ENCODE measurements at regions not wholly inside any gene's neighbourhood (a gene's known extent, or its start where the extent isn't known, plus 50 kb on each side); places are given as distances from the start of the nearest gene placed in this dataset.

DNA sequence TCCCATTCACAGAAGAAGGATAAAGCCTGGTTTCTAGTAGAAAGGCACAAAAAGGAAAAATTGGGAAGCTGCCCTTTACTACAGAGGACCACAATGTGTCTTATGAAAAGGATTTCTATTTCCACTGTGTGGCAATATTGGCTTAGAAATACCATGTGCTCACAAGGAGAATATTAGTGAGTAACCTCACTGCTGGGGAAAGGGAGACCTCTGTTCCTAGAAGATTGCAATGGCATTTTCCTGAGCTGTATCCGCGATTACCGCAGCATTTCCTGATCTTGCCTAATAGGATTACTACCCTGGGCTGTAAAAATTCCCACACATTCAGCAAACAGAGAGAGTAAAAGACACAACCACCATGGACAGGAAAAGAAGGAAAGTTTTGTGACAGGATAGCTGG, 308.8 kb upstream of the TECRL start:
- POLR2A ChIA-PET: no interaction called here

DNA sequence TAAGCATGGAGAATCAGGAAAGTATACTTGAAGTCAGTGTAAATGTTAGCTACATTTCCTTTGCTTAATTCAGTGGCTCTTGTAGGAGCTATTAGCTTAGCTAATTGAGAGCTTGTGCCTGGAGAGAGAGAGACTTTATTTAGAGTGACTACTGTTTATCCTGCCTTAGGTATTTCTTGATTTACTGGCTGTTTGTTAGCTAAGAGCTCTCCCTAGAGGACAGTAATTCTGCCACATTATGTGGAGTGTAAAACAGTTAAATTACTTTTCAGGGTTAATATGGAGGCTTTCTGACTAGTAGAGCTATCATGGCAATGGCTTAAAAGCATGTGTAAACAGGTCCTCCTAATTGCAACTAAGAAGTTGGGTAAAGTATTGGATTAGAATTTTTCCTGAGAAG, 306.5 kb upstream of the TECRL start:
- no peaks in the 10 kb centered on the region for H3K9me3 ChIP-seq (ENCODE audit: control insufficient read depth, insufficient read depth, low read depth, low read length)
- in situ Hi-C loops (cut with HindIII; ENCODE audit: low pct_unique_long_range_greater_than_20kb, low sequenced_read_pairs): no loop called here
- TF ChIP-seq, protein P1, sequence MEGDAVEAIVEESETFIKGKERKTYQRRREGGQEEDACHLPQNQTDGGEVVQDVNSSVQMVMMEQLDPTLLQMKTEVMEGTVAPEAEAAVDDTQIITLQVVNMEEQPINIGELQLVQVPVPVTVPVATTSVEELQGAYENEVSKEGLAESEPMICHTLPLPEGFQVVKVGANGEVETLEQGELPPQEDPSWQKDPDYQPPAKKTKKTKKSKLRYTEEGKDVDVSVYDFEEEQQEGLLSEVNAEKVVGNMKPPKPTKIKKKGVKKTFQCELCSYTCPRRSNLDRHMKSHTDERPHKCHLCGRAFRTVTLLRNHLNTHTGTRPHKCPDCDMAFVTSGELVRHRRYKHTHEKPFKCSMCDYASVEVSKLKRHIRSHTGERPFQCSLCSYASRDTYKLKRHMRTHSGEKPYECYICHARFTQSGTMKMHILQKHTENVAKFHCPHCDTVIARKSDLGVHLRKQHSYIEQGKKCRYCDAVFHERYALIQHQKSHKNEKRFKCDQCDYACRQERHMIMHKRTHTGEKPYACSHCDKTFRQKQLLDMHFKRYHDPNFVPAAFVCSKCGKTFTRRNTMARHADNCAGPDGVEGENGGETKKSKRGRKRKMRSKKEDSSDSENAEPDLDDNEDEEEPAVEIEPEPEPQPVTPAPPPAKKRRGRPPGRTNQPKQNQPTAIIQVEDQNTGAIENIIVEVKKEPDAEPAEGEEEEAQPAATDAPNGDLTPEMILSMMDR (IDR thresholded peaks at IDR 0.05): no peak; the same call in 1 of the 2 replicates
- TF ChIP-seq, protein P2, sequence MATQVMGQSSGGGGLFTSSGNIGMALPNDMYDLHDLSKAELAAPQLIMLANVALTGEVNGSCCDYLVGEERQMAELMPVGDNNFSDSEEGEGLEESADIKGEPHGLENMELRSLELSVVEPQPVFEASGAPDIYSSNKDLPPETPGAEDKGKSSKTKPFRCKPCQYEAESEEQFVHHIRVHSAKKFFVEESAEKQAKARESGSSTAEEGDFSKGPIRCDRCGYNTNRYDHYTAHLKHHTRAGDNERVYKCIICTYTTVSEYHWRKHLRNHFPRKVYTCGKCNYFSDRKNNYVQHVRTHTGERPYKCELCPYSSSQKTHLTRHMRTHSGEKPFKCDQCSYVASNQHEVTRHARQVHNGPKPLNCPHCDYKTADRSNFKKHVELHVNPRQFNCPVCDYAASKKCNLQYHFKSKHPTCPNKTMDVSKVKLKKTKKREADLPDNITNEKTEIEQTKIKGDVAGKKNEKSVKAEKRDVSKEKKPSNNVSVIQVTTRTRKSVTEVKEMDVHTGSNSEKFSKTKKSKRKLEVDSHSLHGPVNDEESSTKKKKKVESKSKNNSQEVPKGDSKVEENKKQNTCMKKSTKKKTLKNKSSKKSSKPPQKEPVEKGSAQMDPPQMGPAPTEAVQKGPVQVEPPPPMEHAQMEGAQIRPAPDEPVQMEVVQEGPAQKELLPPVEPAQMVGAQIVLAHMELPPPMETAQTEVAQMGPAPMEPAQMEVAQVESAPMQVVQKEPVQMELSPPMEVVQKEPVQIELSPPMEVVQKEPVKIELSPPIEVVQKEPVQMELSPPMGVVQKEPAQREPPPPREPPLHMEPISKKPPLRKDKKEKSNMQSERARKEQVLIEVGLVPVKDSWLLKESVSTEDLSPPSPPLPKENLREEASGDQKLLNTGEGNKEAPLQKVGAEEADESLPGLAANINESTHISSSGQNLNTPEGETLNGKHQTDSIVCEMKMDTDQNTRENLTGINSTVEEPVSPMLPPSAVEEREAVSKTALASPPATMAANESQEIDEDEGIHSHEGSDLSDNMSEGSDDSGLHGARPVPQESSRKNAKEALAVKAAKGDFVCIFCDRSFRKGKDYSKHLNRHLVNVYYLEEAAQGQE (IDR thresholded peaks at IDR 0.05; ENCODE audit: insufficient read depth in 1 of 2, low read depth in 2 of 2, low read length in 1 of 2): no peak
- TF ChIP-seq TCF7L2 (IDR thresholded peaks at IDR 0.05; ENCODE audit: low read depth, low read length) (no peak), SIN3A (IDR thresholded peaks at IDR 0.05; ENCODE audit: borderline replicate concordance, insufficient read depth, low read depth, low read length) (no peak), POLR2AphosphoS5 (IDR thresholded peaks at IDR 0.05; ENCODE audit: low read depth, low read length) (no peak)
- intact Hi-C loops (cut with micrococcal nuclease; ENCODE audit: unreplicated experiment): loop anchor here (10.0 kb wide), 1 partner anchor 101 kb away; no protein-coding TSS in a partner anchor
- H3K4me1 ChIP-seq (ENCODE audit: control insufficient read depth, insufficient read depth, low read length): no peaks in the 10 kb centered on the region
- DNase-seq (ENCODE audit: low read depth, low spot score) (no peak), ATAC-seq (no peak)
- H3K27ac ChIP-seq (ENCODE audit: low read length): no peak overlapping the region
- ChIA-PET POLR2A (no interaction called here), CTCF (interaction anchor here (0.8 kb wide), 1 partner anchor 98 kb away, joined by 4 read pairs; no protein-coding TSS in a partner anchor)
- H3K4me3 ChIP-seq (ENCODE audit: low read depth in 2 of 2, low read length in 2 of 2): no peak overlapping the region
- H3K36me3 ChIP-seq (ENCODE audit: control insufficient read depth, insufficient read depth, low read length): no peaks in the 10 kb centered on the region
- no TSS peak for BruUV-seq (replicated peaks)
- H3K27me3 ChIP-seq (ENCODE audit: control insufficient read depth, insufficient read depth, low read length): no peaks in the 10 kb centered on the region

More for the DNA sequence above, 308.8 kb upstream of the TECRL start:
- no TSS peak for BruUV-seq (replicated peaks)
- no peaks in the 10 kb centered on the region for H3K36me3 ChIP-seq (ENCODE audit: control insufficient read depth, insufficient read depth, low read length)
- no peaks in the 10 kb centered on the region for H3K27me3 ChIP-seq (ENCODE audit: control insufficient read depth, insufficient read depth, low read length)
- H3K27ac ChIP-seq (ENCODE audit: low read length): no peak overlapping the region
- ATAC-seq (no peak), DNase-seq (ENCODE audit: low read depth, low spot score) (no peak)
- in situ Hi-C loops (cut with HindIII; ENCODE audit: low pct_unique_long_range_greater_than_20kb, low sequenced_read_pairs): no loop called here
- TF ChIP-seq TCF7L2 (IDR thresholded peaks at IDR 0.05; ENCODE audit: low read depth, low read length): no peak
- TF ChIP-seq, protein P1 (IDR thresholded peaks at IDR 0.05): no peak; the same call in 1 of the 2 replicates
- no peak for TF ChIP-seq POLR2AphosphoS5 (IDR thresholded peaks at IDR 0.05; ENCODE audit: low read depth, low read length)
- TF ChIP-seq, protein P2 (IDR thresholded peaks at IDR 0.05; ENCODE audit: insufficient read depth in 1 of 2, low read depth in 2 of 2, low read length in 1 of 2): no peak
- no peak for TF ChIP-seq SIN3A (IDR thresholded peaks at IDR 0.05; ENCODE audit: borderline replicate concordance, insufficient read depth, low read depth, low read length)
- no peaks in the 10 kb centered on the region for H3K4me1 ChIP-seq (ENCODE audit: control insufficient read depth, insufficient read depth, low read length)
- no peak overlapping the region for H3K4me3 ChIP-seq (ENCODE audit: low read depth in 2 of 2, low read length in 2 of 2)
- no peaks in the 10 kb centered on the region for H3K9me3 ChIP-seq (ENCODE audit: control insufficient read depth, insufficient read depth, low read depth, low read length)
- CTCF ChIA-PET: no interaction called here
- intact Hi-C loops (cut with micrococcal nuclease; ENCODE audit: unreplicated experiment): loop anchor here (10.0 kb wide), 1 partner anchor 103 kb away; no protein-coding TSS in a partner anchor

Data from Panc1 (cell line).